ENCODE measurements at regions not wholly inside any gene's neighbourhood (a gene's known extent, or its start where the extent isn't known, plus 50 kb on each side); places are given as distances from the start of the nearest gene placed in this dataset.

DNA sequence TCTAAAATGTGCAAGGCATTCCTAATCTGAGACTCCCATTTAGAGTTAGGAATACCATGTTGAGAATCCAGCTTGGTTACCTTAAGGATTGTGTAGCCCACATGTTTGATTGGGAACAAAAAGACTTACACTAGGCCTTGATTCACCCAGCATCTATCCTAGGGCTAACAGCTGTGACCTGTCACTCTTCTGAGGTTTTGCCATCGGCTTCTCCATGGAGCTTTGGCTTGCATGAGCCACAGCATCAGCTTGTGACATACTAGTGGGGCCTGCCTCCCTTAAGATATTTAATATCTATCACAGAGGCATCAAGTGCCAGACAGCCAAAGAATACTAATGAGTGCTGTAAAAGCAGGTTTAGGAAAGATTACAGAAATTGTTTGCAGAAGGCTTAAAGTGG, 241.3 kb upstream of the UBE2E3 start:
- POLR2A ChIA-PET, result no interaction called here
- H3K4me3 ChIP-seq (ENCODE audit: low read depth, low read length), result no peak overlapping the region
- CTCF ChIA-PET, result no interaction called here
- DNase-seq (ENCODE audit: low read depth, low spot score), result no peak
- TF ChIP-seq, protein P1, sequence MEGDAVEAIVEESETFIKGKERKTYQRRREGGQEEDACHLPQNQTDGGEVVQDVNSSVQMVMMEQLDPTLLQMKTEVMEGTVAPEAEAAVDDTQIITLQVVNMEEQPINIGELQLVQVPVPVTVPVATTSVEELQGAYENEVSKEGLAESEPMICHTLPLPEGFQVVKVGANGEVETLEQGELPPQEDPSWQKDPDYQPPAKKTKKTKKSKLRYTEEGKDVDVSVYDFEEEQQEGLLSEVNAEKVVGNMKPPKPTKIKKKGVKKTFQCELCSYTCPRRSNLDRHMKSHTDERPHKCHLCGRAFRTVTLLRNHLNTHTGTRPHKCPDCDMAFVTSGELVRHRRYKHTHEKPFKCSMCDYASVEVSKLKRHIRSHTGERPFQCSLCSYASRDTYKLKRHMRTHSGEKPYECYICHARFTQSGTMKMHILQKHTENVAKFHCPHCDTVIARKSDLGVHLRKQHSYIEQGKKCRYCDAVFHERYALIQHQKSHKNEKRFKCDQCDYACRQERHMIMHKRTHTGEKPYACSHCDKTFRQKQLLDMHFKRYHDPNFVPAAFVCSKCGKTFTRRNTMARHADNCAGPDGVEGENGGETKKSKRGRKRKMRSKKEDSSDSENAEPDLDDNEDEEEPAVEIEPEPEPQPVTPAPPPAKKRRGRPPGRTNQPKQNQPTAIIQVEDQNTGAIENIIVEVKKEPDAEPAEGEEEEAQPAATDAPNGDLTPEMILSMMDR (IDR thresholded peaks at IDR 0.05; ENCODE audit: insufficient read depth, low read length, missing control alignments), result no peak

DNA sequence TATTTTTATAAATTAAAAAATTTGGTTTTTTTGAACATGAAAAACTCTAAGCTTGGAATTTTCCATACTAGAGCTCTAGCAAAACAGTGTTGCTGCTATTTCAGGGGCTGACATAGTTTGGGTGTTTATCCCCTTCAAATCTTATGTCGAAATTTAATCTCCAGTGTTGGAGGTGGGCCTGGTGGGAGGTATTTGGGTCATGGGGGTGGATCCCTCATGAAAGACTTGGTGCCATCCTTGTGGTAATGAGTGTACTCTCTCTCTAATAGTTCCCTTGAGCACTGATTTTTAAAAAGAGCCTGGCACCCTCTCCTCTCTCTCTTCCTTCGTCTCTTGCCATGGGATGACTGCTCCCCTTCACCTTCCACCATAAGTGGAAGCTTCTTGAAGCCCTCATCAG, 244.6 kb upstream of the UBE2E3 start:
- no peak overlapping the region for H3K4me3 ChIP-seq (ENCODE audit: low read depth, low read length)
- no peak for DNase-seq (ENCODE audit: low read depth, low spot score)
- ChIA-PET POLR2A (no interaction called here), CTCF (interaction anchor here (1.2 kb wide), 1 partner anchor 14 kb away, joined by 3 read pairs; no protein-coding TSS in a partner anchor)
- TF ChIP-seq, protein P1 (IDR thresholded peaks at IDR 0.05; ENCODE audit: insufficient read depth, low read length, missing control alignments), result no peak

DNA sequence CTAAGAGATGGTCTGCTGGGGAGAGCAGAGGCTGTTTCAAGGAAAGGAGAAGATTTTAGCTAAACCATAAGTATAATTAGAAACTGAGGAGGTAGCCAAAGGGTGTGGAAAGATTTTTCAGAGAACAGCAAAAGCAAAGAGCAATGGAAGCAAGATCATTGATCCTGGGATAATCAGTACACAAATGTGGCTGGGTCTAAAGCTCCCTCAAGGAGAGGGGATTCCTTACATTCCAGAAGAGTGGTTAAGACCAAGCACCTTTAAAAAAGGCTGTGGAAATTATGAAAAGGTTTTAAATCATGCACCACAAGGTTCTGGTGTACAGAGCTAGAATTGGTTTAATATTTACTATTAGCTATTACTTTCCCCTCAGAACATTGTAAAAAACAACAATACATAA, 246.0 kb upstream of the UBE2E3 start:
- H3K4me3 ChIP-seq (ENCODE audit: low read depth, low read length), result no peak overlapping the region
- ChIA-PET POLR2A (no interaction called here), CTCF (interaction anchor here (0.9 kb wide), 1 partner anchor 13 kb away, joined by 4 read pairs; no protein-coding TSS in a partner anchor)
- TF ChIP-seq, protein P1 (IDR thresholded peaks at IDR 0.05; ENCODE audit: insufficient read depth, low read length, missing control alignments), result no peak
- DNase-seq (ENCODE audit: low read depth, low spot score), result no peak

DNA sequence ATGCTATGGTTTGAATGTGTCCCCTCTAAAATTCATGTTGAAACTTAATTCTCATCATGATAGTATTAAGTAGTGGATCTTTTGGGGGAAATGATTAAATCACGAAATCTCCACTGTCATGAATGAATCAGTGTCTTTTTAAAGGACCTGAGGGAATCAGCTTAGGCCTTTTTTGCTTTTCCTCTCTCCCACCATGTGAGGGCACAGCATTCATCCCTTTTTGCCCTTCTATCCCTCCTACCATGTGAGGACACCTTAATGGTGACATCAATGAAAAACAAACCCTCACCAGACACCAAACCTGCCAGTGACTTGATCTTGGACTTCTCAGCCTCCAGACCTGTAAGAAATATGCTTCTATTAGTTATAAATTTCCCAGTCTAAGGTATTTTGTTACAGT, 247.1 kb upstream of the UBE2E3 start:
- TF ChIP-seq, protein P1 (IDR thresholded peaks at IDR 0.05; ENCODE audit: insufficient read depth, low read length, missing control alignments), result no peak
- H3K4me3 ChIP-seq (ENCODE audit: low read depth, low read length), result no peak overlapping the region
- CTCF ChIA-PET, result no interaction called here
- DNase-seq (ENCODE audit: low read depth, low spot score), result no peak
- POLR2A ChIA-PET, result no interaction called here

DNA sequence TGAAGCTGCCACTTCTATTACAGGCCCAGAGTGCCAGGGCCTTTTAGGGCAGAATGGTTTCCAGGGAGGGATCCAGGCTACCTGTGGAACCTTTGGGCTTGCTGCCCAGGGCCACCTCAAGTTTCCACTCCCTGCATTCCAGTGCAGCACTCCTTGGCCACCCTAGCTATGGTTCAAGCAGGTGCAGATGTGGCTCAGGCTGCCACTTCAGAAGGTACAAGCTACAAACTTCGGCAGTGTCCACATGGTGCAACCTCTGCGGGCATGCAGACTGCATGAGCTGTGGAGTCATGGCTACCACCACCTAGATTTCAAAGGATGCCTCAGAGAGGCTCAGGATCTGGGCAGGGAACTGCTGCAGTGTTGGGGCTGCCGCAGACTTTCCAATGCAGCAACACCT, 248.1 kb upstream of the UBE2E3 start:
- DNase-seq (ENCODE audit: low read depth, low spot score), result no peak
- POLR2A ChIA-PET, result no interaction called here
- no peak overlapping the region for H3K4me3 ChIP-seq (ENCODE audit: low read depth, low read length)
- TF ChIP-seq, protein P1 (IDR thresholded peaks at IDR 0.05; ENCODE audit: insufficient read depth, low read length, missing control alignments), result no peak
- CTCF ChIA-PET, result no interaction called here

DNA sequence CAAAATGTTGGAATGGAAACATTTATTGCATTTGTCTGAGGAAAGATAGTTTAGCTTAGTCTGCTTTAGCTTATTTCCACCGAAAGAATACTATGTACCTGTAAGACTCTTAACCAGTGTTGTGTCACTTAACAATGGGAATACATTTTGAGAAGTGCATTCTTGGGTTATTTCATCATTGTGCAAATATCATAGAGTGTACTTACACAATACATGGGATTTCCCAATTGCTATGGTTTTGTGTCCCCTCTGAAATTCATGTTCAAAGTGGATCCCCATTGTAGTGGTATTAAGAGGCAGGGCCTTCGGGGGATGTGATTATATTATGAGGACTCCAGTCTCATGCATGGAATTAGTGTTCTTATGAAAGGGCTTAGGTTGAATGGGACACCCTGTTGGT, 249.4 kb upstream of the UBE2E3 start:
- ChIA-PET CTCF (interaction anchor here (1.0 kb wide), 1 partner anchor 101 kb away, joined by 3 read pairs; no protein-coding TSS in a partner anchor), POLR2A (no interaction called here)
- TF ChIP-seq, protein P1 (IDR thresholded peaks at IDR 0.05; ENCODE audit: insufficient read depth, low read length, missing control alignments), result no peak
- H3K4me3 ChIP-seq (ENCODE audit: low read depth, low read length), result no peak overlapping the region
- no peak for DNase-seq (ENCODE audit: low read depth, low spot score)
